ENCODE measurements at regions not wholly inside any gene's neighbourhood (a gene's known extent, or its start where the extent isn't known, plus 50 kb on each side); places are given as distances from the start of the nearest gene placed in this dataset.

GRCh38 chr7:83306502-83306901, 143.8 kb upstream of the PCLO start:
- no peak overlapping the region for H3K27ac Mint-ChIP-seq
- H3K9me3 Mint-ChIP-seq: no peaks in the 10 kb centered on the region
- no peaks in the 10 kb centered on the region for H3K36me3 Mint-ChIP-seq (ENCODE audit: low read depth)
- H3K4me3 Mint-ChIP-seq: no peak overlapping the region
- TF ChIP-seq CTCF (IDR thresholded peaks at IDR 0.05; ENCODE audit: unreplicated experiment in 3 of 3): no peak
- no peaks in the 10 kb centered on the region for H3K27me3 Mint-ChIP-seq (ENCODE audit: low read depth)
- no peaks in the 10 kb centered on the region for H3K4me1 Mint-ChIP-seq

- Mint-ChIP-seq H3K27ac (no peak overlapping the region), H3K27me3 (ENCODE audit: low read depth) (no peaks in the 10 kb centered on the region), H3K4me3 (no peak overlapping the region), H3K36me3 (ENCODE audit: low read depth) (no peaks in the 10 kb centered on the region), H3K9me3 (no peaks in the 10 kb centered on the region), H3K4me1 (no peaks in the 10 kb centered on the region)
- TF ChIP-seq CTCF (IDR thresholded peaks at IDR 0.05; ENCODE audit: unreplicated experiment in 3 of 3): no peak
Observed at GRCh38 chr7:83305027-83305426, 142.3 kb upstream of the PCLO start.

- Mint-ChIP-seq H3K27me3 (ENCODE audit: low read depth) (no peaks in the 10 kb centered on the region), H3K4me1 (no peaks in the 10 kb centered on the region), H3K4me3 (no peak overlapping the region), H3K27ac (no peak overlapping the region), H3K9me3 (no peaks in the 10 kb centered on the region), H3K36me3 (ENCODE audit: low read depth) (no peaks in the 10 kb centered on the region)
- TF ChIP-seq CTCF (IDR thresholded peaks at IDR 0.05; ENCODE audit: unreplicated experiment in 3 of 3): no peak
Observed at GRCh38 chr7:83301416-83301815, 138.7 kb upstream of the PCLO start.

GRCh38 chr7:83290211-83290610, 127.5 kb upstream of the PCLO start:
- H3K27ac Mint-ChIP-seq: no peak overlapping the region
- no peaks in the 10 kb centered on the region for H3K27me3 Mint-ChIP-seq (ENCODE audit: low read depth)
- H3K9me3 Mint-ChIP-seq: no peaks in the 10 kb centered on the region
- no peak overlapping the region for H3K4me3 Mint-ChIP-seq
- no peaks in the 10 kb centered on the region for H3K36me3 Mint-ChIP-seq (ENCODE audit: low read depth)
- no peak for TF ChIP-seq CTCF (IDR thresholded peaks at IDR 0.05; ENCODE audit: unreplicated experiment in 3 of 3)
- H3K4me1 Mint-ChIP-seq: peaks cover 6% of the 10 kb centered on the region

GRCh38 chr7:83289419-83289993, 126.8 kb upstream of the PCLO start:
- Mint-ChIP-seq H3K4me1 (peaks cover 6% of the 10 kb centered on the region), H3K27me3 (ENCODE audit: low read depth) (no peaks in the 10 kb centered on the region), H3K36me3 (ENCODE audit: low read depth) (no peaks in the 10 kb centered on the region), H3K27ac (no peak overlapping the region), H3K4me3 (no peak overlapping the region), H3K9me3 (no peaks in the 10 kb centered on the region)
- TF ChIP-seq CTCF (IDR thresholded peaks at IDR 0.05; ENCODE audit: unreplicated experiment in 3 of 3): no peak

- no peak overlapping the region for H3K27ac Mint-ChIP-seq
- no peaks in the 10 kb centered on the region for H3K9me3 Mint-ChIP-seq
- H3K27me3 Mint-ChIP-seq (ENCODE audit: low read depth): no peaks in the 10 kb centered on the region
- no peaks in the 10 kb centered on the region for H3K4me1 Mint-ChIP-seq
- TF ChIP-seq CTCF (IDR thresholded peaks at IDR 0.05; ENCODE audit: unreplicated experiment in 3 of 3): no peak
- H3K36me3 Mint-ChIP-seq (ENCODE audit: low read depth): no peaks in the 10 kb centered on the region
- H3K4me3 Mint-ChIP-seq: no peak overlapping the region
Observed at GRCh38 chr7:83280671-83281070, 118.0 kb upstream of the PCLO start.

Data from nephron (organoid).